OCI-LY3 (cell line): ENCODE measurements at regions not wholly inside any gene's neighbourhood (a gene's known extent, or its start where the extent isn't known, plus 50 kb on each side); places are given as distances from the start of the nearest gene placed in this dataset.

Experiments used
- CTCF ChIP-seq: fragments of 200-600, 300-600 bp; sonication (generic); IDR thresholded peaks from 2 replicates; pipeline ENCODE4 v1.5.1; 2014; ENCODE audit warnings: antibody characterized with exemption, low read length, low read depth
- EZH2phosphoT487 ChIP-seq: fragments of 200-600 bp; shearing (Covaris generic); IDR thresholded peaks from 2 replicates; pipeline ENCODE4 v1.6.1; 2018; ENCODE audit warnings: antibody characterized with exemption, mixed run types, low read depth

- no peak for TF ChIP-seq CTCF
- no peak for TF ChIP-seq EZH2phosphoT487
These were observed 221.7 kb upstream of the CMC1 start for GRCh38 chr3:28019740-28020139.
